Esophagus (tissue), 2 donors: ENCODE measurements at regions not wholly inside any gene's neighbourhood (a gene's known extent, or its start where the extent isn't known, plus 50 kb on each side); places are given as distances from the start of the nearest gene placed in this dataset.

Experiments used
- H3K27ac ChIP-seq, 2 donors: one replicate each; pipeline ENCODE4 v1.5.1; 2013; ENCODE audit warnings: low read depth in 2 of 2, mild to moderate bottlenecking in 2 of 2, inconsistent platforms in 1 of 2, low read length in 1 of 2, moderate library complexity in 1 of 2
- H3K27me3 ChIP-seq, 2 donors: one replicate each; pipeline ENCODE4 v1.6.1; 2013; ENCODE audit warnings: low read length in 2 of 2, control low read depth in 1 of 2, mild to moderate bottlenecking in 1 of 2; ENCODE audit not compliant: insufficient read depth in 2 of 2, control insufficient read depth in 1 of 2
- H3K36me3 ChIP-seq, 2 donors: one replicate each; pipeline ENCODE4 v1.6.1; 2013; ENCODE audit warnings: low read length in 1 of 2; ENCODE audit not compliant: control insufficient read depth in 2 of 2, insufficient read depth in 2 of 2
- H3K4me1 ChIP-seq, 2 donors: one replicate each; pipeline ENCODE4 v1.6.1; 2013; ENCODE audit warnings: low read length in 1 of 2; ENCODE audit not compliant: control insufficient read depth in 2 of 2, insufficient read depth in 2 of 2
- H3K4me3 ChIP-seq, 2 donors: one replicate each; pipeline ENCODE4 v1.5.1; 2013; ENCODE audit warnings: low read length in 2 of 2, mild to moderate bottlenecking in 2 of 2, low read depth in 1 of 2, moderate library complexity in 1 of 2
- H3K9me3 ChIP-seq, 2 donors: one replicate each; pipeline ENCODE4 v1.6.1; 2013; ENCODE audit warnings: mild to moderate bottlenecking in 2 of 2, low read depth in 1 of 2, low read length in 1 of 2, moderate library complexity in 1 of 2; ENCODE audit not compliant: control insufficient read depth in 2 of 2, insufficient read depth in 1 of 2
- WGBS, 2 donors: extraction: QIAGEN DNeasy Blood & Tissue Kit; methylation state at CpG; one replicate each; pipeline ENCODE4 v1.1.7; 2013; 5-methylcytosine and 5-hydroxymethylcytosine counted together
- donor health status: healthy with polysubstance abuse.
- donor health status: Bipolar disorder and iron deficiency.

DNA sequence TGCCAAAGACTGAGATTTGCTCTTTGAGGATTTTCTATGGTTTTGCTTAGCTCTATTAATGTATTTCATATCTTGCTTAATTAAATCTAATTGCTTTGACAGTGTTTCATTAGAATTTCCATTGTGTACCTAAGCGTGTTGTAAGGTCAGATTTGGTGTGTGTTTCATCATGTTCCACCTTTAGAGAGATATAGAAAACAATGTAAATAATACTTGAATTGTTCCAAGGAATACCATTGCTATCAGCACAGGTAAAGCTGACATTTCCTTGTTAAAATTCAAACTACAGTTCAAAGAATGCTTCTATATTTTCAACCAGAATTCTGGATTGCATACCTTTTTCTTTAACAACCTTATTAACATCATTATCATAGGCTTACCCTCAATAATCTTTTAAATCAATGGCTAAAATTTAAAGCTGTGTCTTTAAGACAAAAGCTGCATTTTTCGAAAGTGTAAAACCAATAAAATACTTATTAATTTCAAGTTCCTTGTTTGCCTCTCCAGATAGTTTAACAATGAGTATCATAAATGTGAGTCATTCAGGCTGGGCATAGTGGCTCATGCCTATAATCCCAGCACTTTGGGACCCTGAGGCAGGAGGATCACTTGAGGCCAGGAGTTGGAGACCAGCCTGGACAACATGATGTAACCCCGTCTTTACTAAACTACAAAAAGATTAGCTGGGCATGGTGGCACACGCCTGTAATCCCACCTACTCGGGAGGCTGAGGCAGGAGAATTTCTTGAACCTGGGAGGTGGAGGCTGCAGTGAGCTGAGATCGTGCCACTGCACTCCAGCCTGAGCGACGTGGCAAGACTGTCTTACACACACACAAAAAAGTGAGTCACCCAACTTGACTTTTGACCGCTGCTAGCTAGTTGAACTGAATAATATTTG is 188.0 kb upstream of the PKDCC start:
- Histone ChIP-seq H3K4me3 (no peak overlapping the region), H3K27me3 (no peaks in the 10 kb centered on the region), H3K4me1 (no peaks in the 10 kb centered on the region), H3K9me3 (no peaks in the 10 kb centered on the region), H3K27ac (no peak overlapping the region), H3K36me3 (no peaks in the 10 kb centered on the region)
- WGBS, 2 donors: 42 to 58% methylated on average over 9 of the region's 9 CpGs

DNA sequence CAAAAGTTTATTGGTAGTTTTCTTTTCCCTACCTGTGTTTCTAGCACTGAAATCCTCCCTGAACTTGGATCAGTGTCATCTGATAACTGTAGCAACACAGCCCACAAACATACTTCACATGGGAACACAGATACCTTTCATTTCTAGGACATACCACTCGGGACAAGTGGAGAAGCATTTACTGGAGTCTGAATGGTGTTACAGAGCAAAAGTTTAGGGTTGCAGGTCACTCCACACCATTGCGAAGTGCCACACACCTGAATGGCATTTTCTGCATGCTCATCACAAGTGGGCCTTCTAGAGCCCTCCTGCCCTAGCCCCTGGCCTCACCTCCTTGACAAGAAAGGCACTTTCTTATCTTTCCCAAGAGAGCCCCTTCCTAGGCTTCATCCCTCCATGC is 184.8 kb upstream of the PKDCC start:
- no peak overlapping the region for H3K4me3 ChIP-seq
- H3K4me1 ChIP-seq: no peaks in the 10 kb centered on the region
- WGBS, 2 donors: 89 to 90% methylated on average over 2 of the region's 2 CpGs
- H3K36me3 ChIP-seq: no peaks in the 10 kb centered on the region
- no peaks in the 10 kb centered on the region for H3K9me3 ChIP-seq
- H3K27ac ChIP-seq: no peak overlapping the region
- no peaks in the 10 kb centered on the region for H3K27me3 ChIP-seq

DNA sequence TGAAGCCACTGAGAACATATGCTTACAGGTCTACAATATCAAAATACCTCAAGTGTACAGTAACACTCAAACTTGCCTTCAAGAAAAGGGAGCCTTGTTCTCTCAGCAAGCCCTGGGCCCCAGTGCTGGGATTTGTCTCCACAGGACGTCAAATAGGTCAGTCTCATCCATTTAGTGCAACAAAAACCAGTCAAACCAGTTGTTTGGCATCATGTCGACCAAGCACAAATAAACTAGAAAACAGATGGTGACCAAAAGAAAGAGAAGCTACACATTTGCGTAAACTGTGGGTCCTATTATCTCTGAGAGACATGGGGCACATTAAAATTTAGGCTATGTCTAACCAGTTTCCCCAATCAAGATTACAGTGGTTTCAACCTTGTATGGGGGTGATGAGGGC is 182.6 kb upstream of the PKDCC start:
- 71 to 74% methylated on average over 3 of the region's 3 CpGs for WGBS, 2 donors
- H3K4me1 ChIP-seq: no peaks in the 10 kb centered on the region

DNA sequence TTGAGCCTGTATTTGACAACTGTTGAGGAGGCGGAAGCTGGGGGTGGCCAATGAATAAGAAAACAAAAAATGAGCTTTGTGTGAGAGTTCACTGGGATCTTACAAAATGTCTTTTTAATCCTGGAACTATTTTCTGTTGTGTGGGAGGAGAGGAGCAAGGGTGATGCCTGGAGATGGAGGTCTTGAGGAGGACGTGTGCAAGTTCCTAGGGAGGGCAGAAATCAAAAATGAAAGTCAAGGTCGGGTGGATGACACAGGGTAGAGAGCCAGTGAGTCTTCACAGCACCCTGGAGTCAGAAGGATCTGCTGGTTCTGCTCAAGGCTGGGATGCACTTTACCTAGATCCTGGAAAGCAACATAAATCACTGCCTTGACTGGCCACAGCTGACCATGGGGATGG is 180.3 kb upstream of the PKDCC start:
- H3K4me3 ChIP-seq: no peak overlapping the region
- WGBS, 2 donors: 57 to 62% methylated on average over 3 of the region's 3 CpGs
- no peaks in the 10 kb centered on the region for H3K36me3 ChIP-seq
- no peaks in the 10 kb centered on the region for H3K9me3 ChIP-seq
- H3K4me1 ChIP-seq: no peaks in the 10 kb centered on the region
- no peak overlapping the region for H3K27ac ChIP-seq
- no peaks in the 10 kb centered on the region for H3K27me3 ChIP-seq

More for the DNA sequence above, 182.6 kb upstream of the PKDCC start:
- H3K9me3 ChIP-seq: no peaks in the 10 kb centered on the region
- no peak overlapping the region for H3K4me3 ChIP-seq
- no peaks in the 10 kb centered on the region for H3K36me3 ChIP-seq
- H3K27ac ChIP-seq: no peak overlapping the region
- no peaks in the 10 kb centered on the region for H3K27me3 ChIP-seq

DNA sequence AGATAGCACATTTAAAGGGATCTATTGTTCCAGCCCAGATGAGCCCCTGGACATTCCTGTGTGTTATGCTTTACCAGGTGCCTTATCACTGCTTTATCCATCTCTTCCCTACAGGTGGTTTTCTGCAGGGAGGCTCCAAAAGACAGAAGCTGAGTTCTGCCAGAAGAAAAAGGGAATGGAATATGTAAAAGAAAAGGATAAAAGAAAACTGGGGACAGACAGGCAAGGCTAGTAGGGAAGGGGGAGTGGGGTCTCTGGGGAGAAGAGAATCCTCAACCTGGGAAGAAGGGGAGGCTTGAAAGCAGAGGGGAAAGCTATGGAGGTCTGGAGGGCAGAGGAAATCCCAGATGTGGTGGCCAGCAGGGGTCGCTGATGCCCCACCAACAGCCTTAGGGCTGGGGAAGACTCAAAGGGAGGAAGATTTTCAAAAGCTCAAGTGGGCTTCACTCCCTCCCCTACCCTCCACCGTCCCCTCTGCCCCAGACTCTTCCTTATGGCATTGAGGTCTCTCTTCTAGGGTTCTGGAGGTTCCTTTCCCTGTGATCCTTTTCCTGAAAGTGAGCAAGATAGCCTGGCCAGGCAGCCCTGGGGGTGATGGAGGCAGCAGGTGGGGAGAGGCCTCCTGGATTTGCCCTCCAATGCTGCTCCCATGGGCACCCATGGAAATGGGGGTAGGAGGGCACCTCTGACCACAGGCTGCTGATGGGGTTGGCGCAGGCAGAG is 178.1 kb upstream of the PKDCC start:
- H3K27me3 ChIP-seq: no peaks in the 10 kb centered on the region
- WGBS, 2 donors: 33 to 34% methylated on average over 3 of the region's 3 CpGs
- no peaks in the 10 kb centered on the region for H3K4me1 ChIP-seq
- no peaks in the 10 kb centered on the region for H3K9me3 ChIP-seq
- no peak overlapping the region for H3K4me3 ChIP-seq
- H3K27ac ChIP-seq: no peak overlapping the region
- no peaks in the 10 kb centered on the region for H3K36me3 ChIP-seq

DNA sequence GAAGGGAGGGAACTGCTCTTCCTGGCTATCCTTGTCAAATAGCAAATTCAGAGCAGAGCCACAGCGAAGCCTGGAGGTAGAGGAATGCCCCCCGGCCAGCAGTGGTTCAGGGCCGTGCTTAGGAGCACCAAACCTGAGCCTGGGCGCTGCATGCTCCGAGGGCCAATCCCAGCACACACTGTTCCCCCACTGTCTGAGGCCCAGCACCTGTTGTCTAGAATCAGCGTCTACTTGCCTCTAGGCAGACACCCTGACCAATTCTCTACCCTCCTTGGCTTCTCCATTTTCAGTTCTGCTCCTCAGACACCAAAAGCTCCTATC is 177.6 kb upstream of the PKDCC start:
- no peak overlapping the region for H3K4me3 ChIP-seq
- H3K36me3 ChIP-seq: no peaks in the 10 kb centered on the region
- no peaks in the 10 kb centered on the region for H3K4me1 ChIP-seq
- no peaks in the 10 kb centered on the region for H3K27me3 ChIP-seq
- no peak overlapping the region for H3K27ac ChIP-seq
- 76 to 86% methylated on average over 6 of the region's 6 CpGs for WGBS, 2 donors
- no peaks in the 10 kb centered on the region for H3K9me3 ChIP-seq

DNA sequence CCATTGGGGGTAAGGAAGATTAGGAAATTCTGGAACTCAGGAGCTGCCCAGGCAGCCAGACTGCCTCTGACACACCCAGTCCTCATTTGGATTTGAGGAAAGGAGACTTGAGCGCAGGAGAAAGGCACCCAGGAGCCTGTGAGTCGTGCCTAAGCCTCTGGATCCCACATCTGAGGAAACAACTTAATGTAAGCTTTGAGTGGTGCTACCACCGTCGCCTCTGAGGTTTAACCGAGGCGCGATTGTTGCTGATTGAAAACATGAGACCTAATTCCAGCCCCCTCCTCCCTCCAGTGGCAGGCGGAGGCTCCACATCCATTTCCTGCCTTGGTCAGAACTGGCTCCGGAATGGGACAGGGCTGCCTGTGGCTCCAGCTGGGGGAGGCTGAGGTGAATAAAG is 176.7 kb upstream of the PKDCC start:
- Histone ChIP-seq H3K4me1 (no peaks in the 10 kb centered on the region), H3K4me3 (no peak overlapping the region), H3K27ac (no peak overlapping the region), H3K9me3 (no peaks in the 10 kb centered on the region), H3K36me3 (no peaks in the 10 kb centered on the region), H3K27me3 (no peaks in the 10 kb centered on the region)
- WGBS, 2 donors: 62 to 66% methylated on average over 9 of the region's 9 CpGs

DNA sequence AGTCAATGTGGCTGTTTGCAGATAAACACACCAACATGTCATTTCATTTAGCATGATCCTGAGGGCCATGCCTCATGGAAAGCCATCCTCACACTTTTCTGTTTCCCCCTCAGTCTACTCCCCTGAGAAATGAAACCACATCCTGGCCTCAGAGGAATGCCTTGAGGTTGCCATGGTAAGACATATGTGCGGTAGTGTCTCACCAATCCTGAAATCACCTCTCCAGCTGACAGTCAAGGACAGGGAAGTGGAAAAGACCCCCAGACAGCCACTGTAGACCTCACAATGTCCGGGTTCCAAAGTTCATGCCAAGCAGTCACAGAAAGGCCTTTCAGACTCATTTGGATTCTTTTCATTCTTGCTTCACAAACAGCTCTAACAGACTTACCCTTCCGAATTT is 175.2 kb upstream of the PKDCC start:
- Histone ChIP-seq H3K36me3 (no peaks in the 10 kb centered on the region), H3K4me3 (no peak overlapping the region), H3K9me3 (no peaks in the 10 kb centered on the region), H3K27ac (no peak overlapping the region), H3K27me3 (no peaks in the 10 kb centered on the region), H3K4me1 (no peaks in the 10 kb centered on the region)
- WGBS, 2 donors: 68 to 80% methylated on average over 3 of the region's 3 CpGs

DNA sequence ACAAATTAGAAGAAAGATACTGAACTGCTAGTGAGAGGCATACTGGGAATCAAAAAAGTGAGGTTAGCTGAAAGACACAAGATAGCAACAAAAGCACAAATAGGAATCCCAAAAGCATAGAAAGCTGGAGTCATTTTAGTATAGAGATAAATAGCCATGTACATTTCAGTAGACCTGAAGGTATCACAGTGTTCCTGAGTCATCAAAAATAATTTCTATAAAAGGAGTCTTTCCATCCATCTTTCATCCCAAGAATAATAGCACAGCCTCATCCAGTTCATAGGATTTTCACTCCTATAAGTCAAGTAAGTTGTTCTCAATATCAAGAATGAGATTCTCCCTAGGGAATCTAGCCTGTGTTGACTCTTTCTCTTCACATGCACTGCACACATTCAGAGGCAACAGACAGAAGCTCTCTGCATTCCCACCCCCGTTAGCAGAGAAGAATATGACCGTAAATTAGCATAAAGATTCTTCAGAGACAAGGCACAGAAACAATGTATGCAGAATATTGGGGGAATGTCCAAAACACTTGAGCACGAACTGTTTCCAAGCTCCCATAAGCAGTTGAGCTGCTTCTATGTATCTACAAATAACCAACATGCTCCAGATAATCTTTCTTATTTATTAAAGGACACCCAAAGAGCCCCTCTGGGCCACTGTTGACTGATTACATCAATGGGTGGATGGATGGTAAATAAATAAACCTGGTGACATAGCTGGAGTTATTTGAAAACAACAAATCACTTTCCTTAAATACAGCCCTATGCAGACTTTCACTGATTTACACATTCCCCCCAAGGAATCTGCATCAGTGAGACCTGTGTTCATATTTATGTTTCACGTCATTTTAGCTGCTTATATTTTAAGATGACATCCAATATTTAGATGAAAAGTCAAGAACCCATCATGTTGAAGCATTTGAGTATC is 174.5 kb upstream of the PKDCC start:
- H3K27ac ChIP-seq: no peak overlapping the region
- H3K9me3 ChIP-seq: no peaks in the 10 kb centered on the region
- no peaks in the 10 kb centered on the region for H3K4me1 ChIP-seq
- H3K27me3 ChIP-seq: no peaks in the 10 kb centered on the region
- H3K36me3 ChIP-seq: no peaks in the 10 kb centered on the region
- 72 to 77% methylated on average over 4 of the region's 4 CpGs for WGBS, 2 donors
- H3K4me3 ChIP-seq: no peak overlapping the region
